Uterus (tissue), 2 donors: ENCODE measurements at regions not wholly inside any gene's neighbourhood (a gene's known extent, or its start where the extent isn't known, plus 50 kb on each side); places are given as distances from the start of the nearest gene placed in this dataset.

ENCODE experiments used
- POLR2A ChIP-seq, 2 donors: fragments of 450-650 bp; IDR thresholded peaks; one replicate each; pipeline ENCODE4 v1.6.1; 2016; ENCODE audit warnings: antibody characterized with exemption in 2 of 2, mild to moderate bottlenecking in 1 of 2, moderate library complexity in 1 of 2
- TF ChIP-seq, protein P1 (sequence below), 4 experiments: fragments of 200-600 bp in 2 of 4; fragments of 450-650 bp in 2 of 4; sonication (generic) in 2 of 4; IDR thresholded peaks; one replicate each; pipeline ENCODE4 v1.5.1; 2016 to 2019; ENCODE audit warnings: antibody characterized with exemption in 4 of 4, mild to moderate bottlenecking in 2 of 4, moderate library complexity in 1 of 4

DNA sequence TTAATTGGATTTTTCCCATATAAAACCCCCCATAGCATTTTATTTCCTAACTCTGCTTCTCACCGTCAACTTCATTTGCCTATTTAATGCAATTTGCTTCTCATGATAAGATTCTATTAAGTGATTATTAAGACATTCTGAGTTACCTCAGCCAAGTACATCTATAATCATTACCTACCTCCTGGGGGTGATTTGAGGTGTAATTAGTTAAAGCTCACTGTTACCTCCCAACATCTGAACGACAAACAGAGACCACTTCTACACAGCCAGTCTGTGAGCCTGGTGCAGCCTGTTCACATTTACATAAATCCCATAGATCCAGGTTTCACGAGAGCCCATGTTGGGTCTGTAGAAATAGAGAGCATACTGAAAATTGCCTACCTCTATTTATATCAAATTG, 65.7 kb upstream of the SSX2IP start:
- no peak for TF ChIP-seq POLR2A (IDR thresholded peaks at IDR 0.05)
- TF ChIP-seq, protein P1, sequence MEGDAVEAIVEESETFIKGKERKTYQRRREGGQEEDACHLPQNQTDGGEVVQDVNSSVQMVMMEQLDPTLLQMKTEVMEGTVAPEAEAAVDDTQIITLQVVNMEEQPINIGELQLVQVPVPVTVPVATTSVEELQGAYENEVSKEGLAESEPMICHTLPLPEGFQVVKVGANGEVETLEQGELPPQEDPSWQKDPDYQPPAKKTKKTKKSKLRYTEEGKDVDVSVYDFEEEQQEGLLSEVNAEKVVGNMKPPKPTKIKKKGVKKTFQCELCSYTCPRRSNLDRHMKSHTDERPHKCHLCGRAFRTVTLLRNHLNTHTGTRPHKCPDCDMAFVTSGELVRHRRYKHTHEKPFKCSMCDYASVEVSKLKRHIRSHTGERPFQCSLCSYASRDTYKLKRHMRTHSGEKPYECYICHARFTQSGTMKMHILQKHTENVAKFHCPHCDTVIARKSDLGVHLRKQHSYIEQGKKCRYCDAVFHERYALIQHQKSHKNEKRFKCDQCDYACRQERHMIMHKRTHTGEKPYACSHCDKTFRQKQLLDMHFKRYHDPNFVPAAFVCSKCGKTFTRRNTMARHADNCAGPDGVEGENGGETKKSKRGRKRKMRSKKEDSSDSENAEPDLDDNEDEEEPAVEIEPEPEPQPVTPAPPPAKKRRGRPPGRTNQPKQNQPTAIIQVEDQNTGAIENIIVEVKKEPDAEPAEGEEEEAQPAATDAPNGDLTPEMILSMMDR (IDR thresholded peaks at IDR 0.05), result no peak
